NCI-H2107 treated with DMSO at 0.1 percent for 48 hours (cell line): ENCODE measurements at regions not wholly inside any gene's neighbourhood (a gene's known extent, or its start where the extent isn't known, plus 50 kb on each side); places are given as distances from the start of the nearest gene placed in this dataset.
"Not testable (repeated sequence)": the region's sequence is repeated elsewhere in the genome, so short reads cannot be mapped to it uniquely, and the experiment has no call there.

Experiments
- DNase-seq: peaks from one replicate; lab custom pipeline; 2025; ENCODE audit not compliant: unreplicated experiment; lab: John Stamatoyannopoulos, UW

DNA sequence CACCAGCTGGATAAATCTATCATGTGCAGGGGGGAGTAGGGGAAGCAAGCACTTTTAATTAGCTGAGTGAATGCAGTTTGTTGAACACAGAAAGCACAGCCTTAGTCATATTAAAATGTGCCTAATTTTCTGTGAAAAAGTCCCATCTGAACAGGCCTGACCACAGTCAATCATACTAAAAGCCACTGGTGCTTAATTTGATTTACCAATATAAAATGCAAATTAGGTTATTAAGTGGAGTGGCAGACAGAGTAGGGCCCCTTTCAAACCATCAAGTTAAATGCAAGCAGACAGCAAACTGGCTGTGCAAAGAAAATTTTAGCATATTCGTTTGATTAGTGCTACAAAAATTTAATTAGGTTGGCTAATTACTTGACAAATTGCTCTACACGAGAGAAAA, 176.1 kb downstream of the ISL1 start:
- no peak for DNase-seq

- no peak for DNase-seq
These were observed 176.8 kb downstream of the ISL1 start for GRCh38 chr5:51559921-51560658.

DNA sequence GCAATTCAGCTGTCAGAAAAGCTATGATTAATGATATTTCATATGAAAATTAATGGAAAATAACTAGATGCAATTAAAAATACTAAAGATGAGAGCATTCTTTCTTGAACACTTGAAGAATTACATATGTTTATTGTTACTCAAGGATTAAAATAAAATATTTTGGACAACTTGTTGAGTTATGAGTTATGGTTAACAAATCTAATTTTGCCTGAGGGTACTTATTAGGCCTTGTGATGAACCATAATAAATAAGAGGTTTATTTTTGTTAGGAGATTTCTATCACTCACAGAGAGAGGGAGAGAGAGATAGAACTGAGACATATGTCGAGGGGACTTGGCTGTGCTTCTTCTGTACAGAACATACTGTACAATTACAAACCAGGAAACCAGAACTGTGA, 183.7 kb downstream of the ISL1 start:
- DNase-seq = no peak

- DNase-seq = no peak
These were observed 184.4 kb downstream of the ISL1 start for GRCh38 chr5:51567636-51568035.

DNA sequence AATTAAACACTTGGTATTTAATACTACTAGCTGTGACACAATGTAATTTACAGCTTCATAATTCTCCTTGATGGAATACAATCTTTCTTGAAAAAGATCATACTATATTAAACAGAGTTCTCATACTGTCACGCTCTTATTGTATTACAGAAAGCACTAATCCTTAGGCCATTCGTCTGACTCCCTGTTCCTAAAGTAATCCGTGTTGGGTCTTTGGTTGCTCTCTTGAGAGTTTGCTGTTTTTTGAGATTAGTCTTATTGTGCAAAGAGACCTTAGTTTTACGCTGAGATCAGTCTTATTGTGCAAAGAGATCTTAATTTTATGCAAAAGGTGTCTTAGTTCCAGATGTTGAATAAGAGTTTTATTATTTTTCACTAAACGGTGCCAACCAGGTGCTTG, 190.6 kb downstream of the ISL1 start:
- no peak for DNase-seq

DNA sequence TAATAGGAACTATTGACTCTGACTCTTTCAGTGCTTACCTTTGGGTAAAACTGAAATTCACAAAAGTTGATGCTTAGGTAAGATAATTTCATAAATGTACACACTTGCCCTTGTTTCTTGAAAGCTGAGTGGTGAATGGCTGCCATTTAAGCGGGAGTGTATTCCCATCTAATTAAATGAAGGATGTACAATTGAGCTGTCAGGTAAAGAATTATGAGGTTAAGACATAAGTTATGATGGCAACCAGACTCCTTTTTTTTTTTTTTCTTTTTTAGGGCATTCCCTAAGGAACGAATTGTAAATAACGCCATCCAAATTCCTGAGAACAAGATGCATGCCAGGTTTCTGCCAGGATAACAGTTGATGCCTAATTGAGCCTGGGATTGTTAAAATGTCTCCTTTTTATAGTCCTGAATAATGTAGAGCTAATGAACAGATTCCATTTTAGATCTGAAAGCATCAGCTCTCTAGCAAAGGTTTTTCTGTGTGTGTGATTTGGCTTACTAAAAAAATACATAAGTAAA, 199.7 kb downstream of the ISL1 start:
- no peak for DNase-seq

DNA sequence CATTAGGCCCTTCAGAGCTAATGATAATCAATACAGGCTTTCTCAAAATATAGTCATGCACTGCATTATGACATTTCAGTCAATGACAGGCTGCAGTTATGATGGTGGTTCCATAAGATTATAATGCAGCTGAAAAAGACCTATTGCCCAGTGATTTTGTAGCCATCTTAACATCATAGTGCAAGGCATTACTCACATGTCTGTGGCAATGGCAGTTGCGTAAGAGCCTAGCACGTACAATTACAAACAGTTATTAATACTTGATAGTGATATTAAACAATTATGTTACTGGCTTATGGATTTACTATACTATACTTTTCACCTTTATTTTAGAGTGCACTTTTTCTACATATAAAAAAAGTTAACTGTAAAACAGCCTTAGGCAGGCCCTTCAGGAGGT, 214.8 kb downstream of the ISL1 start:
- DNase-seq = no peak

DNA sequence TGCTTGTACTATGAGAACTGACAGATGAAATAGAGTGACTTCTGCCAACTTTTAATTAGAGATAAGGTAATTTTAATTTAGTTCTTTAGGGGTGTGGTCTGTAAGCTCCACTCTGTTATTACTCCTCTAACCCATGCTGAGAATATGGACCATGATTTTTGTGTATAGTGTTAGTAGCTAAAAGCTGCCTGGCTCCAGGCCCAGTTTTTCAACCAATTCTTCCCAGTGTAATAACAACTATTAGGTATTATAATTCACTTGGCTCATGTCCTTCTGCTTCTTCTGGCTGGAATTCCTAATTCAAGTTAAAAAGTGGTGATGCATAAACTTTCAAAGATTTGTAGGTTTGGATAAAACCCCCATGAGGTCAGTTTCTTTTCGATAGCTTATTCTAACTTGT, 216.3 kb downstream of the ISL1 start:
- no peak for DNase-seq

- DNase-seq = no peak
These were observed 221.1 kb downstream of the ISL1 start for GRCh38 chr5:51604324-51604723.

DNA sequence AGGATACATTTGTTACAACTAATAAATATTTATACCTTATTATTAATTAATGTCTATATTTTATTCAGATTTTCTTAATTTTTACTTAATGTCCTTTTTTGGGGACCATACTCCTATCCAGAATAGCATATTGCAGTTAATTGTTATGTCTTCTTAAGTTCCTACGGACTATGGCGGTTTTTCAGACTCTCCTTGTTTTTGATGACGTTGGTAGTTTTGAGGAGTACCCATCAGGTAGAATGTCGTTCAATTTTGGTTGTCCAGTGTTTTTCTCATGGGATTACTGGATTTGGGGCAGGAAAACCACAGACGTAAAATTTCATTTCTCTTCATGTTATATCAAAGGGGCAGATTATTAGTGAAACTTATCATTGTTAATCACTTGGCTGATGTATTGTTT, 223.7 kb downstream of the ISL1 start:
- DNase-seq = no peak

GRCh38 chr5:51618234-51618633, 235.0 kb downstream of the ISL1 start:
- no peak for DNase-seq

DNA sequence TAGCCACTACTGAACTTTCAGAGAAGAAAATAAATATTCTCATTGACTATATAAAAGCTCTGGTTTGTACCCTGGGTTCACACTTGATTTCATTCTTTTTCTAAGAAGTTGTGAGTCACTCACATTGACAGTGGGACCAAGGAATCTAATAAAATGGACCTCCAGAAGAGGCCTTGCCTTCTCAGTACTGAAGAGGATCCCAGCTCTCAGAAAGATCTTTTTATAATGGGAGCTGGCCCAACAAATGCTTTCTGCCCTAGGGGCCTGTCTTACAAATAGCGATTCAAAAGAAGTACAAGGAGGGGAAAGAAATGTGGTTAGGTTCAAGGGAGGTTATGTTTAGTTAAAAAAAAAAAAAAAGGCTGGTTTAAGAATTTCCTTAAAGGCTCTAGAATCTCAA, 237.9 kb downstream of the ISL1 start:
- no peak for DNase-seq

- no peak for DNase-seq
These were observed 239.0 kb downstream of the ISL1 start for GRCh38 chr5:51622161-51622790.

DNA sequence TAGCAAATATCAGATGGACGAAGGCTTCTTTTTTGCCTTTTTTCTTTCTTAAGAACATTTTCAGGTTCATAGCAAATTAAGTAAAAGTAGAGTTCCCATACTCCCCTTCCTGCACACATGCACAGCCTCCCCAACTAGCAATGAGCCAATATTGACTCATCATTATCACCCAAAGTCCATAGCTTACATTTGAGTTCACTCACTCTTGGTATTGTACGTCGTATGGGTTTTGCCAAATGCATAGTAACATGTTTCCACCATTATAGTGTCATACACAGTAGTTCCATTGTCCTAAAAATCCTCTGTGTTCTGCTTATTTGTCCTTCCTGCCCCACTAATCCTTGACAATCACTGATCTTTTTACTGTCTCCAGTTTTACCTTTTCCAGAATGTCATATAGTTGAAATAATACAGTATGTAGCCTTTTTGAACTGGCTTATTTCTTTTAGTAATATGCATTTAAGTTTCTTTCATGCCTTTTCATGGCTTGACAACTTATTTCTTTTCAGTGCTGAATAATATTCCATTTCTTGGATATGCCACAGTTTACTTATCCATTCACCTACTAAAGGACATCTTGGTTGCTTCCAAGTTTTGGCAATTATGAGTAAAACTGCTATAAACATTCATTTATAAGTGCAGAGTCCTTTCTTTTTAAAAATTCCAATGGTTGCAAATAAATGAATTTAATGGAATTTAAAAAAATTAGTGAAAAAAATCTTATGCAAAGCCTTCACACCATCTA, 242.1 kb downstream of the ISL1 start:
- no peak for DNase-seq

DNA sequence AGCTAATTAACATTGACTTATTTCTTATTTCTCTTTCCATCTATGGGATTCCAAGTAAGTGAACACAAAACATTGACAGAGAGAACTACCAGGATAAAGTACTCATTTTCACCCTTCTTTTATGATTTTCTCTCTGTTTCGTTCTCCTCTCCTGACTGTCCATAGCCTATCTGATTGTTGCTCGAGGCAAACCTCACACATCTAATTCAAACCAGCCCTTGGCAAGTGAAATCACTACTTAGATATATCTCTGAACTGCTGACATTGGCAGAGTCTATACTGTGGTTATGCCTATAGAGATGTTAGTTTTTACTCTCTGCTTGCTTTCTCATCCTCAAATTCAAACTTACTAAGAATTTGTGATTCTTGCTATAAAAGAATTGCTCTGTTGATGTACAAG, 248.8 kb downstream of the ISL1 start:
- no peak for DNase-seq

GRCh38 chr5:51632793-51633192, 249.5 kb downstream of the ISL1 start:
- no peak for DNase-seq

- DNase-seq = not testable (repeated sequence)
These were observed 253.7 kb downstream of the ISL1 start for GRCh38 chr5:51636973-51637372.

- DNase-seq = no peak
These were observed 261.7 kb downstream of the ISL1 start for GRCh38 chr5:51644976-51645375.

- DNase-seq = no peak
These were observed 263.2 kb downstream of the ISL1 start for GRCh38 chr5:51646482-51646881.

- no peak for DNase-seq
These were observed 267.6 kb downstream of the ISL1 start for GRCh38 chr5:51650824-51651223.

- DNase-seq = no peak
These were observed 268.2 kb downstream of the ISL1 start for GRCh38 chr5:51651476-51651875.

GRCh38 chr5:51651889-51652288, 268.6 kb downstream of the ISL1 start:
- no peak for DNase-seq
